HCT116 (cell line): ENCODE measurements at regions not wholly inside any gene's neighbourhood (a gene's known extent, or its start where the extent isn't known, plus 50 kb on each side); places are given as distances from the start of the nearest gene placed in this dataset.

Experiments
- ATAC-seq: fragments of 200-7000 bp; cut with Tn5 transposase; 2 replicates; pipeline ENCODE4 v1.9.1; 2020; ENCODE audit warnings: mild to moderate bottlenecking, moderate library complexity
- BruUV-seq: library from RNA; stranded (reverse); fragments of 400-500 nt; replicated peaks from 2 replicates; lab custom pipeline; 2021; lab: Mats Ljungman, UMichigan
- CTCF ChIA-PET: fragments of 300-600 bp; sonication (Branson Sonifier 250); formaldehyde crosslinking; loops from one replicate; lab custom pipeline; 2021; ENCODE audit warnings: antibody characterized with exemption; lab: Charles Lee
- POLR2A ChIA-PET: fragments of 300-600, 350-600 bp; sonication (Branson Sonifier 250); formaldehyde crosslinking; loops from one replicate; lab custom pipeline; 2021; ENCODE audit warnings: antibody characterized with exemption; lab: Charles Lee
- RAD21 ChIA-PET, 2 experiments: fragments of 300-600 bp; sonication (Branson Sonifier 250); formaldehyde crosslinking; loops; one replicate each; lab custom pipeline; 2023; ENCODE audit warnings: low total read pairs in 2 of 2; ENCODE audit not compliant: uncharacterized antibody in 2 of 2, unreplicated experiment in 2 of 2, low non-redundant PET in 1 of 2; lab: Charles Lee
- DNase-seq: peaks from one replicate; pipeline ENCODE4 v3.0.0-alpha.2; 2010; ENCODE audit warnings: low read depth, low spot score
- H2AFZ ChIP-seq: fragments of 200-600 bp; shearing (Covaris generic), sonication (generic); 2 replicates; pipeline ENCODE4 v1.6.1; 2017; ENCODE audit warnings: low read depth, mixed run types, mixed read lengths, antibody characterized with exemption, low read length; ENCODE audit not compliant: poor library complexity, severe bottlenecking
- H3K27ac ChIP-seq: 2 replicates; pipeline ENCODE4 v1.5.1; 2012; ENCODE audit warnings: low read depth, low read length
- H3K27me3 ChIP-seq: fragments of 200-600 bp; sonication (generic); 2 replicates; pipeline ENCODE4 v1.6.1; 2016; ENCODE audit warnings: mixed run types, low read length, mixed read lengths; ENCODE audit not compliant: insufficient read depth
- H3K36me3 ChIP-seq, 2 experiments: fragments of 200-500 bp in 1 of 2; fragments of 200-600 bp in 1 of 2; sonication (Bioruptor generic) in 1 of 2; sonication (generic) in 1 of 2; 2 replicates each; pipeline versions ENCODE4 v1.5.1 to v1.6.1; 2014 to 2016; ENCODE audit warnings: low read length in 2 of 2, inconsistent platforms in 1 of 2, mixed read lengths in 1 of 2, mixed run types in 1 of 2; ENCODE audit not compliant: insufficient read depth in 2 of 2, control insufficient read depth in 1 of 2
- H3K4me1 ChIP-seq, 2 experiments: fragments of 200-600 bp in 1 of 2; sonication (generic) in 1 of 2; 2 replicates each; pipeline versions ENCODE4 v1.5.1 to v1.6.1; 2012 to 2017; ENCODE audit warnings: low read length in 2 of 2, inconsistent platforms in 1 of 2, mild to moderate bottlenecking in 1 of 2, mixed read lengths in 1 of 2, mixed run types in 1 of 2, moderate library complexity in 1 of 2; ENCODE audit not compliant: insufficient read depth in 2 of 2, control insufficient read depth in 1 of 2
- H3K4me2 ChIP-seq: fragments of 200-600 bp; sonication (generic); 2 replicates; pipeline ENCODE4 v1.6.1; 2017; ENCODE audit warnings: mixed run types, low read length, mixed read lengths
- H3K4me3 ChIP-seq, 2 experiments: fragments of 200-600 bp in 1 of 2; sonication (generic) in 1 of 2; replicated peaks in 1 of 2; 2 replicates each; pipeline ENCODE4 v1.5.1; 2011 to 2016; ENCODE audit warnings: low read length in 2 of 2, control low read depth in 1 of 2, low read depth in 1 of 2, mild to moderate bottlenecking in 1 of 2, mixed read lengths in 1 of 2, mixed run types in 1 of 2
- H3K79me2 ChIP-seq: fragments of 200-600 bp; sonication (generic); 2 replicates; pipeline ENCODE4 v1.6.1; 2017; ENCODE audit warnings: mild to moderate bottlenecking, mixed run types, low read length, moderate library complexity, mixed read lengths; ENCODE audit not compliant: insufficient read depth
- H3K9ac ChIP-seq: fragments of 200-600 bp; sonication (generic); 2 replicates; pipeline ENCODE4 v1.6.1; 2016; ENCODE audit warnings: low read length, mixed read lengths
- H3K9me2 ChIP-seq: fragments of 200-600 bp; sonication (generic), shearing (Covaris generic); 2 replicates; pipeline ENCODE4 v1.6.1; 2017; ENCODE audit warnings: mixed run types, mild to moderate bottlenecking, moderate library complexity; ENCODE audit not compliant: insufficient read depth
- H3K9me3 ChIP-seq, 2 experiments: fragments of 200-500 bp in 1 of 2; fragments of 200-600 bp in 1 of 2; sonication (Bioruptor generic) in 1 of 2; sonication (generic) in 1 of 2; 2 replicates each; pipeline ENCODE4 v1.6.1; 2014 to 2017; ENCODE audit warnings: low read length in 2 of 2, mixed read lengths in 2 of 2, inconsistent platforms in 1 of 2, low read depth in 1 of 2, mild to moderate bottlenecking in 1 of 2, mixed run types in 1 of 2, moderate library complexity in 1 of 2; ENCODE audit not compliant: control insufficient read depth in 1 of 2, insufficient read depth in 1 of 2
- H4K20me1 ChIP-seq: fragments of 200-600 bp; sonication (generic), shearing (Covaris generic); 2 replicates; pipeline ENCODE4 v1.6.1; 2017; ENCODE audit warnings: mixed run types, mild to moderate bottlenecking, moderate library complexity; ENCODE audit not compliant: insufficient read depth
- ATF3 ChIP-seq: IDR thresholded peaks from 2 replicates; pipeline ENCODE4 v1.6.1; 2012
- CBX3 ChIP-seq: IDR thresholded peaks from 2 replicates; pipeline ENCODE4 v1.6.1; 2012; ENCODE audit warnings: low read depth
- CEBPB ChIP-seq: IDR thresholded peaks from 2 replicates; pipeline ENCODE4 v1.6.1; 2012; ENCODE audit warnings: low read depth
- CTCF ChIP-seq, 3 experiments: fragments of 200-600 bp in 1 of 3; sonication (generic) in 1 of 3; IDR thresholded peaks in 2 of 3; conservative IDR thresholded peaks in 1 of 3; 2 replicates each; pipeline ENCODE4 v1.5.1; 2012 to 2017; ENCODE audit warnings: low read depth in 2 of 3, low read length in 2 of 3, antibody characterized with exemption in 1 of 3, borderline replicate concordance in 1 of 3, control low read depth in 1 of 3, mild to moderate bottlenecking in 1 of 3, mixed read lengths in 1 of 3, mixed run types in 1 of 3, moderate library complexity in 1 of 3; ENCODE audit not compliant: insufficient read depth in 1 of 3
- EGR1 ChIP-seq: IDR thresholded peaks from 2 replicates; pipeline ENCODE4 v1.6.1; 2012; ENCODE audit warnings: low read depth
- EZH2 ChIP-seq: fragments of 200-600 bp; sonication (generic); IDR thresholded peaks from 2 replicates; pipeline ENCODE4 v1.6.1; 2017; ENCODE audit warnings: antibody characterized with exemption, mixed run types
- EZH2phosphoT487 ChIP-seq: fragments of 200-600 bp; IDR thresholded peaks from 2 replicates; pipeline ENCODE4 v1.6.1; 2018; ENCODE audit warnings: antibody characterized with exemption, borderline replicate concordance
- FOSL1 ChIP-seq: IDR thresholded peaks from 2 replicates; pipeline ENCODE4 v1.6.1; 2012; ENCODE audit warnings: low read depth
- JUND ChIP-seq: IDR thresholded peaks from 2 replicates; pipeline ENCODE4 v1.6.1; 2012
- POLR2AphosphoS5 ChIP-seq: IDR thresholded peaks from 2 replicates; pipeline ENCODE4 v1.6.1; 2011; ENCODE audit warnings: mild to moderate bottlenecking, low read depth, low read length, moderate library complexity
- RAD21 ChIP-seq: IDR thresholded peaks from 2 replicates; pipeline ENCODE4 v1.6.1; 2012; ENCODE audit warnings: low read depth, mild to moderate bottlenecking
- SP1 ChIP-seq: IDR thresholded peaks from 2 replicates; pipeline ENCODE4 v1.6.1; 2012; ENCODE audit warnings: low read depth
- YY1 ChIP-seq: IDR thresholded peaks from 2 replicates; pipeline ENCODE4 v1.6.1; 2011; ENCODE audit warnings: low read length, low read depth, moderate library complexity, mild to moderate bottlenecking; ENCODE audit not compliant: insufficient replicate concordance; ENCODE audit errors: extremely low read depth
- ZBTB33 ChIP-seq: IDR thresholded peaks from 2 replicates; pipeline ENCODE4 v1.6.1; 2011; ENCODE audit warnings: mild to moderate bottlenecking, low read length, moderate library complexity; ENCODE audit not compliant: insufficient replicate concordance; ENCODE audit errors: extremely low read depth
- ZFX ChIP-seq: fragments of 450-650 bp; IDR thresholded peaks from 2 replicates; pipeline ENCODE4 v1.6.1; 2017
- intact Hi-C: fragments of 100-400 bp; cut with micrococcal nuclease; formaldehyde crosslinking; loops from 2 replicates; pipeline ENCODE4 v1.10.0; 2022

- Histone ChIP-seq H3K9me3 (peaks cover 10 to 24% of the 10 kb centered on the region in 2 experiments; a peak in 2 of 4 replicates), H3K36me3 (no peaks in the 10 kb centered on the region), H2AFZ (no peak overlapping the region), H3K27ac (no peak overlapping the region), H3K9me2 (no peaks in the 10 kb centered on the region), H3K4me2 (no peak overlapping the region), H3K9ac (no peak overlapping the region), H3K79me2 (no peaks in the 10 kb centered on the region), H3K27me3 (no peaks in the 10 kb centered on the region), H3K4me3 (no peak overlapping the region), H3K4me1 (no peaks in the 10 kb centered on the region), H4K20me1 (no peaks in the 10 kb centered on the region)
- ChIA-PET RAD21 (no interaction called here), CTCF (no interaction called here), POLR2A (no interaction called here)
- BruUV-seq, result no TSS peak
- ATAC-seq, result no peak
- TF ChIP-seq JUND, result no peak
- no peak for TF ChIP-seq POLR2AphosphoS5
- TF ChIP-seq CEBPB, result no peak
- TF ChIP-seq SP1, result no peak
- no peak for TF ChIP-seq RAD21
- no peak for TF ChIP-seq YY1
- no peak for TF ChIP-seq CTCF (IDR thresholded peaks at IDR 0.05 in 2 of 3, conservative IDR thresholded peaks at IDR 0.05 in 1 of 3; ENCODE audit: borderline replicate concordance in 1 of 3, insufficient read depth in 1 of 3, low read depth in 2 of 3, low read length in 2 of 3)
- no peak for TF ChIP-seq EZH2
- TF ChIP-seq EGR1, result no peak
- TF ChIP-seq ATF3, result no peak
- no peak for TF ChIP-seq FOSL1
- TF ChIP-seq CBX3, result no peak
- TF ChIP-seq ZBTB33, result no peak
- no peak for TF ChIP-seq ZFX
- no peak for TF ChIP-seq EZH2phosphoT487
- intact Hi-C loops, result no loop called here
- no peak for DNase-seq
These were observed 401.6 kb upstream of the ZNF507 start for GRCh38 chr19:31943778-31944177.
